ENCODE measurements at regions not wholly inside any gene's neighbourhood (a gene's known extent, or its start where the extent isn't known, plus 50 kb on each side); places are given as distances from the start of the nearest gene placed in this dataset.

GRCh38 chrX:39456894-39457604, 640.7 kb downstream of the BCOR start:
- intact Hi-C loops (cut with DNase I), result no loop called here

GRCh38 chrX:39458779-39459178, 639.0 kb downstream of the BCOR start:
- intact Hi-C loops (cut with DNase I), result no loop called here
- WGBS, 2 donors, result 86 to 90% methylated on average over 5 of the region's 5 CpGs
- no peak for TF ChIP-seq CTCF (IDR thresholded peaks at IDR 0.05)
- no peak for TF ChIP-seq POLR2A (IDR thresholded peaks at IDR 0.05)
- DNase-seq, result no peak
- no peak overlapping the region for H3K4me3 ChIP-seq (replicated peaks in 1 of 3)
- H3K4me1 ChIP-seq, result peaks cover 0 to 4% of the 10 kb centered on the region in 2 donors
- H3K27ac ChIP-seq, result no peak overlapping the region
- no peaks in the 10 kb centered on the region for H3K27me3 ChIP-seq
- no peaks in the 10 kb centered on the region for H3K9me3 ChIP-seq
- H3K36me3 ChIP-seq, result no peaks in the 10 kb centered on the region

More at GRCh38 chrX:39456894-39457604, 640.7 kb downstream of the BCOR start:
- DNase-seq, result no peak
- Histone ChIP-seq H3K4me3 (replicated peaks in 1 of 3) (no peak overlapping the region), H3K36me3 (no peaks in the 10 kb centered on the region), H3K27me3 (no peaks in the 10 kb centered on the region), H3K4me1 (peaks cover 0 to 4% of the 10 kb centered on the region in 2 donors), H3K9me3 (no peaks in the 10 kb centered on the region), H3K27ac (no peak overlapping the region)
- TF ChIP-seq CTCF (IDR thresholded peaks at IDR 0.05) (no peak), POLR2A (IDR thresholded peaks at IDR 0.05) (no peak)
- 66 to 68% methylated on average over 3 of the region's 3 CpGs for WGBS, 2 donors

- WGBS, 2 donors, result 75 to 89% methylated on average over 5 of the region's 5 CpGs
- no peaks in the 10 kb centered on the region for H3K9me3 ChIP-seq
- peaks cover 0 to 4% of the 10 kb centered on the region in 2 donors for H3K4me1 ChIP-seq
- TF ChIP-seq CTCF (IDR thresholded peaks at IDR 0.05) (no peak), POLR2A (IDR thresholded peaks at IDR 0.05) (no peak)
- H3K27me3 ChIP-seq, result no peaks in the 10 kb centered on the region
- intact Hi-C loops (cut with DNase I), result no loop called here
- H3K36me3 ChIP-seq, result no peaks in the 10 kb centered on the region
- H3K4me3 ChIP-seq (replicated peaks in 1 of 3), result no peak overlapping the region
- H3K27ac ChIP-seq, result no peak overlapping the region
- no peak for DNase-seq
These were observed 638.6 kb downstream of the BCOR start for GRCh38 chrX:39459204-39459603.

- 73% methylated on average over 3 of the region's 3 CpGs; no CpG with 5 or more reads in 1 of the 2 donors for WGBS, 2 donors
- Histone ChIP-seq H3K27me3 (no peaks in the 10 kb centered on the region), H3K27ac (no peak overlapping the region), H3K4me3 (replicated peaks in 1 of 3) (no peak overlapping the region), H3K36me3 (no peaks in the 10 kb centered on the region), H3K4me1 (peaks cover 0 to 4% of the 10 kb centered on the region in 2 donors), H3K9me3 (no peaks in the 10 kb centered on the region)
- no peak for DNase-seq
- intact Hi-C loops (cut with DNase I), result no loop called here
- TF ChIP-seq CTCF (IDR thresholded peaks at IDR 0.05) (no peak), POLR2A (IDR thresholded peaks at IDR 0.05) (no peak)
These were observed 637.8 kb downstream of the BCOR start for GRCh38 chrX:39459952-39460351.

GRCh38 chrX:39460499-39460898, 637.3 kb downstream of the BCOR start:
- H3K27ac ChIP-seq, result no peak overlapping the region
- no peaks in the 10 kb centered on the region for H3K27me3 ChIP-seq
- 45 to 55% methylated on average over 1 of the region's 1 CpG for WGBS, 2 donors
- TF ChIP-seq CTCF (IDR thresholded peaks at IDR 0.05) (no peak), POLR2A (IDR thresholded peaks at IDR 0.05) (no peak)
- no peak for DNase-seq
- no peaks in the 10 kb centered on the region for H3K9me3 ChIP-seq
- H3K36me3 ChIP-seq, result no peaks in the 10 kb centered on the region
- no peak overlapping the region for H3K4me3 ChIP-seq (replicated peaks in 1 of 3)
- H3K4me1 ChIP-seq, result peaks cover 0 to 4% of the 10 kb centered on the region in 2 donors
- intact Hi-C loops (cut with DNase I), result no loop called here

All from thyroid gland (tissue), 4 donors.